ENCODE measurements at regions not wholly inside any gene's neighbourhood (a gene's known extent, or its start where the extent isn't known, plus 50 kb on each side); places are given as distances from the start of the nearest gene placed in this dataset.

DNA sequence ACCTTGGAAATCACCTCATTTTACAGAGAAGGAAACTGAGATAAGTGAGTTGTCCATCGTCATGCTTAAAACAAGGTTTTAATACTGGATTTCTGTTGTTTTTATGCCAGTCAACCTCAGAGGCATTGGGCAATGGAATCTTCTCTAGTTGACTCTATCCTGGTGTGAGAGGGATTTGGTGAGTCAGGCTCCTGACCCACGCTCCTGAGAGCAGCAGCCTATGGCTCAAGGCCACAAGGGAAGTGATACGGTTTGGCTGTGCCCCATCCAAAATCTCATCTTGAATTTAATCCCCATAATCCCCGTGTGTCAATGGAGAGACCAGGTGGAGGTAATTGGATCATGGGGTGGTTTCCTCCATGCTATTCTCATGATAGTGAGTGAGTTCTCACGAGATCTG, 90.1 kb downstream of the TLR5 start:
- TF ChIP-seq, protein P1, sequence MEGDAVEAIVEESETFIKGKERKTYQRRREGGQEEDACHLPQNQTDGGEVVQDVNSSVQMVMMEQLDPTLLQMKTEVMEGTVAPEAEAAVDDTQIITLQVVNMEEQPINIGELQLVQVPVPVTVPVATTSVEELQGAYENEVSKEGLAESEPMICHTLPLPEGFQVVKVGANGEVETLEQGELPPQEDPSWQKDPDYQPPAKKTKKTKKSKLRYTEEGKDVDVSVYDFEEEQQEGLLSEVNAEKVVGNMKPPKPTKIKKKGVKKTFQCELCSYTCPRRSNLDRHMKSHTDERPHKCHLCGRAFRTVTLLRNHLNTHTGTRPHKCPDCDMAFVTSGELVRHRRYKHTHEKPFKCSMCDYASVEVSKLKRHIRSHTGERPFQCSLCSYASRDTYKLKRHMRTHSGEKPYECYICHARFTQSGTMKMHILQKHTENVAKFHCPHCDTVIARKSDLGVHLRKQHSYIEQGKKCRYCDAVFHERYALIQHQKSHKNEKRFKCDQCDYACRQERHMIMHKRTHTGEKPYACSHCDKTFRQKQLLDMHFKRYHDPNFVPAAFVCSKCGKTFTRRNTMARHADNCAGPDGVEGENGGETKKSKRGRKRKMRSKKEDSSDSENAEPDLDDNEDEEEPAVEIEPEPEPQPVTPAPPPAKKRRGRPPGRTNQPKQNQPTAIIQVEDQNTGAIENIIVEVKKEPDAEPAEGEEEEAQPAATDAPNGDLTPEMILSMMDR (IDR thresholded peaks at IDR 0.05), result no peak
- TF ChIP-seq EZH2 (IDR thresholded peaks at IDR 0.05), result no peak

All from neural progenitor cell (in vitro differentiated cells).